Activated CD4-positive, alpha-beta T cell treated with anti-CD3 and anti-CD28 coated beads, Interleukin-2, amount 10 ng/mL, durations not matched to agents 24 days and 14 days (primary cell): ENCODE measurements at regions not wholly inside any gene's neighbourhood (a gene's known extent, or its start where the extent isn't known, plus 50 kb on each side); places are given as distances from the start of the nearest gene placed in this dataset.
"Not testable (repeated sequence)": the region's sequence is repeated elsewhere in the genome, so short reads cannot be mapped to it uniquely, and the experiment has no call there.

Experiments used
- DNase-seq: peaks from one replicate; pipeline ENCODE4 v3.0.0; 2022
- H3K27ac Mint-ChIP-seq: one replicate; pipeline ENCODE4 v1.8.0; 2022; ENCODE audit warnings: mild to moderate bottlenecking, mixed read lengths
- H3K27me3 Mint-ChIP-seq: one replicate; pipeline ENCODE4 v1.8.0; 2022; ENCODE audit warnings: mixed read lengths
- H3K36me3 Mint-ChIP-seq: one replicate; pipeline ENCODE4 v1.8.0; 2022; ENCODE audit warnings: low read depth, mild to moderate bottlenecking, mixed read lengths
- H3K4me1 Mint-ChIP-seq: one replicate; pipeline ENCODE4 v1.8.0; 2021; ENCODE audit warnings: mixed read lengths
- H3K4me3 Mint-ChIP-seq: one replicate; pipeline ENCODE4 v1.8.0; 2022; ENCODE audit warnings: mild to moderate bottlenecking, moderate library complexity, mixed read lengths
- H3K9me3 Mint-ChIP-seq: one replicate; pipeline ENCODE4 v1.8.0; 2021; ENCODE audit warnings: mixed read lengths
- intact Hi-C: fragments of 100-400 bp; cut with micrococcal nuclease; formaldehyde crosslinking; loops from one replicate; pipeline ENCODE4 v1.15.1; 2023

DNA sequence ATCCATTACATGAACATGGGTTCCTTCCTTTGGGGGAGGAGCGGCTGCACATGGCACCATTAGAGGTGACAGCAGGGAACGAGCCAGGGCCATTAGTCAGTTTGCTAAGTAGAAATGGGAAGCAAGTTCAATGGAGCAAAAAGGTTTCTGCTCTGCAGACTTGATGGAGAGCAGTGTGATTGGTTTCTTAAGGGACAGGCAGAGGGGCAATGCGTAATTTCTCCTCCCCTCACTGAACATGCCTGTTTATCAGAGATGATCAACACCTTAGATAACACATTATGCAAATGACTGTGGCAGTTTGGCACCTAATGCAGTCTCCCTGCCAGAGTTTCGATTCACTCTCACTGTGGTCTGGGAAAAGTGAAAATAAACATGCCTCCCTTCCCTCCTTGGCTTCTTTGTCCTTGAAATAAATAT is 414.5 kb downstream of the STK39 start:
- intact Hi-C loops, result no loop called here
- no peak for DNase-seq
- Mint-ChIP-seq H3K27me3 (no peaks in the 10 kb centered on the region), H3K4me1 (no peaks in the 10 kb centered on the region), H3K4me3 (no peak overlapping the region), H3K9me3 (no peaks in the 10 kb centered on the region), H3K27ac (no peak overlapping the region), H3K36me3 (no peaks in the 10 kb centered on the region)

DNA sequence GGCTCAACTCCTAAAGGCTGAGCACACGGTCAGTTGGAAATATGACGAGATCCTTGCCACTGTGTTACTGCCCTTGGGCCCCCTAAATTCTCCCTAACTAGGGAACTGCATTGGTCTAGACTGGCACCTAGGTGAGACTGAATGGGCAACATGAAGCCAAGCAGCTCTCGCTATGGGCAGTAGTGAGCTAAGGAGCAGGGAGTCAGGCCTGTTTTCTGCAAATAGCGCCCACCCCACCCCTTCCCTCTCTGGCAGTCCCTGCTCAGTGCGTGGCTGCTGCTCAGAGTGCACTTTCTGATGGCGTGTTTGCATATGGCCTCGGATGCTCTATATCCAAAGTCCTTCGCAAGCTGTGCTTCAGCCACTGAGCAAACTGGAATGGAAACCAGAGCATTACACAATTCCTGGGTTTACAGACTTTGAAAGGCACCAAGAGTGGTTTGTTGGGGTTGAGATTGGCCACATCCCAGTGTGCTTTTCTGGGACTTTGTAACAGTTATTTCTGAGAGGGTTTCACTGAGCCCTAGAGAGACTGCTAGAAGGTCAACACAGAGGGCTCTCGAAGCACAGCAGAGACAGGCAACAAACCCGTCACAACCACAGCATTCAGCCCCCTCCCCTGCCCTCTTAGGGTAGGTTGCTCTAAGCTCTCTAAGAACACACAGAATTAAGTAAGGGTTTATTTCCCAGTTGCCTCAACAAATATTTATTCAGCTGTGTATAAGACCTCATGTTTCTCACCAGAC is 419.9 kb downstream of the STK39 start:
- no peak for DNase-seq
- no peaks in the 10 kb centered on the region for H3K36me3 Mint-ChIP-seq
- no peaks in the 10 kb centered on the region for H3K9me3 Mint-ChIP-seq

DNA sequence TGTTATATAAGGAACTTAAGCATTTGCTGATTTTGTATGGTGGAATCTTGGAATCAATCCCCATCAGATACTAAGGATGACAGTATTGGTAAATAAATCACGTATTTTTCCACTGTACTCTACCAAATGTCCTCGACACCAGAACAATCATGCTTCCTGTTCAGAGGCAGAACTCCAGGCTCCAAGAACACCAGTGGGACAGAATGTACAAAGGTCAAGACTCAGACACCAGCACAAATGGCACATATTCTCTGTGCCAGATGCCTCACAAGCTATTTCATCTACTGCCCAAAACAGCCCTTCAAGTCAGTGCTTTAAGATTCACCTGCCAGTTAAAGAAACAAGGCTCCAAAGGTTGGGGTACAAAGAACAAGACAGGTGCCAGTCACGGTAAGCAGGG is 420.5 kb downstream of the STK39 start:
- Mint-ChIP-seq H3K4me3 (no peak overlapping the region), H3K27me3 (no peaks in the 10 kb centered on the region), H3K9me3 (no peaks in the 10 kb centered on the region), H3K36me3 (no peaks in the 10 kb centered on the region), H3K27ac (no peak overlapping the region), H3K4me1 (no peaks in the 10 kb centered on the region)
- DNase-seq, result no peak
- intact Hi-C loops, result no loop called here

More for the DNA sequence above, 419.9 kb downstream of the STK39 start:
- Mint-ChIP-seq H3K4me1 (no peaks in the 10 kb centered on the region), H3K4me3 (no peak overlapping the region), H3K27ac (no peak overlapping the region), H3K27me3 (no peaks in the 10 kb centered on the region)
- intact Hi-C loops, result no loop called here

DNA sequence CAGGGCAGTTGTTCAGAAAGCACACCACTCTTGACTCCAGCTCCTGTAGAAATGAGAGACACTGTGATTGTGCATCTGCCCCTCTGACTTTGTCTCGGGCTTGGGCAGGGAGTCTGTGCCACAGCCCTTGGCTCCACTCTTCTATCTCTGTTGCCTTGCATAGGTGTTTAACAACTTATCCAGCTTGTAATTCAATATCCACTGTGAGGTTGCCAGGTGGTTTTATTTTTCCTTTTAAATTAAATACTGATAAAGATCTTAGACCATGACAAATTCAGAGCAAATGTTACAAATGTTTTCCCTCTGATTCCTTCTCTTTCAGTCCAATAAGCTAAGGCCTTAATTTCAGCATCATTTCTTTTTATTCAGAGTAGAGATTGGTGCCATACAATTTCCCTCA is 421.7 kb downstream of the STK39 start:
- intact Hi-C loops, result no loop called here
- no peaks in the 10 kb centered on the region for H3K27me3 Mint-ChIP-seq
- no peaks in the 10 kb centered on the region for H3K36me3 Mint-ChIP-seq
- H3K9me3 Mint-ChIP-seq, result no peaks in the 10 kb centered on the region
- no peak for DNase-seq
- H3K4me1 Mint-ChIP-seq, result no peaks in the 10 kb centered on the region
- H3K27ac Mint-ChIP-seq, result no peak overlapping the region
- H3K4me3 Mint-ChIP-seq, result no peak overlapping the region

DNA sequence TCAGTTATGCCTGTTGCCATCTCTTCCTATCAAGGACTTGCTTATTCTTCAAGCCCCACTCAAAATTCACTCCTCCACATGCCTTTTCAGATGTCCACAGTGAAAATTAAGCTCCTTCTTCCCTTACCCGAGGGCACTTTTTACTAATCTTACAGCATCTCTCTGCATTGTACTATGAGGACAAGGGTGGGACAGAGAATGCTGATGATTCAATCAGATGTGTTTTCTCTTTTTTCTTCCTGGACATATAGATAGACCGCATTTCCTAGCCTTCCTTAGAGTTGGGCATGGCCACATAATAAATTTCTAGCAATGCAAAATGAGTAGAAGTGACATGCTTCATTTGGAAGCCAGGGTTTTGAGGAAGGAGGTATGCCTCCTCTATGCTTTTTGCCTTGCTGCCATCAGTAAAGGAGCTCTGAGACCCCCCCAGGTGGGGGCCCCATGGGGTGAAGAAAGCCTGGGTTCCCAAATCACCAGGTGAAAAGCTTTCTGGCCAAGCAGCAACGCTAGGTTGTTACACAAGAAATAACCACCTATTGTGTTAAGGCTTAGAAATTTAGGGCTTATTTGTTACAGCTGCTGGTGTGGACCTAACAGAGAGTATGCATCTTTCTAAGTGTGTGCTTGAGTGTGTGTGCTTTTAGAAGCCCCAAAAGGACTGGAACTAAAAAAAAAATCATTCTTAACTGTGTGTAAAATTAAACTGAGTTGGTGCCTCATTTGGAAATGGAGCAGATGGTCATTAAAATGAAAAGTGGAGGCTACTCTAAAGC is 424.5 kb downstream of the STK39 start:
- H3K4me3 Mint-ChIP-seq, result no peak overlapping the region
- H3K27me3 Mint-ChIP-seq, result peaks cover 1% of the 10 kb centered on the region
- H3K4me1 Mint-ChIP-seq, result no peaks in the 10 kb centered on the region
- intact Hi-C loops, result no loop called here
- DNase-seq, result no peak
- no peaks in the 10 kb centered on the region for H3K36me3 Mint-ChIP-seq
- H3K27ac Mint-ChIP-seq, result no peak overlapping the region
- H3K9me3 Mint-ChIP-seq, result no peaks in the 10 kb centered on the region

DNA sequence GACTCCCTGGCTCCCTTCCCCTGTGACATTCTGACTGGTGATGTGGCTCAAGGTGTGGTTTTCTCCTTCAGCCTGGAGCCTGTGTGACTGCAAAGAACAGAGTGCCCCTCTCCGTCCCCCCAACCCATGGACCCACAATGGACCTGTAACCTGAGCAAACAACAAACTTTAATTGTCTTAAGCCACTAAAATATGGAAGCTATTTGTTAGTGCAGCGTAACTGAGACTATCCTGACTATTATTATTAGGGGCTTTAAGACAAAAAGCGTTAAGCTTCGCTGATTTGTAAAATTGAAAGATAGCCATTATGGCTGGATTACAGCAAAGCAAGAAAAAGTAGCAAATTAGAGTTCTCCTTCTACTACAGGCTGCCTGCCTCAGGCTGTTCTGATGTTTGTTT is 426.9 kb downstream of the STK39 start:
- H3K9me3 Mint-ChIP-seq, result no peaks in the 10 kb centered on the region
- H3K27ac Mint-ChIP-seq, result no peak overlapping the region
- H3K4me1 Mint-ChIP-seq, result no peaks in the 10 kb centered on the region
- no peak overlapping the region for H3K4me3 Mint-ChIP-seq
- DNase-seq, result no peak
- H3K27me3 Mint-ChIP-seq, result peaks cover 1% of the 10 kb centered on the region
- H3K36me3 Mint-ChIP-seq, result no peaks in the 10 kb centered on the region
- intact Hi-C loops, result no loop called here

DNA sequence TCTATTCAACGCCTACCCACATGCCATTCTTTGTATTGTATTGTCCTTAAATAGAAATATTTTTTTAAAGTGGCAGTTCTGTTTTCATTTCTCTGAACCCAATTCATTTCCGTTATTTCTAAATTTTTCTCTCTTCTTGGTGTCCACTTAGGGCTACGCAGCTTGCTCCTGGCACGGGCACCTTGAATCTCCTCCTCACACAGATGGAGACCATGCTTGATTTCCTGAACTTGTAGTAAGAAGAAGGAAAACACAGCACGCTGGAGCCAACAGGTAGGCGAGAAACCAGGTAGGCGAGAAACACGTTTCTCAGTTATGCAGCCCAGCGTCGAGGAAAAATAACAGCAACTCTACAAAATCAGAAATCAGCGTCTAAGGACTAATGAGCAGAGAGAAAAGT is 428.9 kb downstream of the STK39 start:
- intact Hi-C loops, result no loop called here
- H3K4me3 Mint-ChIP-seq, result no peak overlapping the region

DNA sequence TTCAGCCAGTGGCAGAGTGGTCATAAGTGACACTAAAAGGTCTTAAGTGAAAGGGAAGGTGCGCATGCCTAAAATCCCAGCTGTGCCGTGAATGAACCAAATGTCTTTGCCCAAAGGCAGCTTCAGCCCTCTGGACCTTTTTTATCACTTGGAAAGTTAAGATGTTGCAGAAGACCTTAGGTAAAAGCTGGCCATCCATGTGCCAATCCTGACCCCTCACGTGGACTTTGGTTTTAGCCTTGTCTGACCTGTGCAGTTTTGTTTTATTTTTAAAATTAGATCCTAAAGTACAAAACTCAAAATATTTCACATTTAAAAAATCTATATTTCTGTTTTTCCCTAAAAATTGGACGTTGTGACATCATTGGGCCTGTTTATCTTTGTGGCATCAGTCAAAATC is 429.5 kb downstream of the STK39 start:
- Mint-ChIP-seq H3K27ac (no peak overlapping the region), H3K27me3 (peaks cover 1% of the 10 kb centered on the region), H3K36me3 (no peaks in the 10 kb centered on the region), H3K4me1 (no peaks in the 10 kb centered on the region), H3K4me3 (no peak overlapping the region), H3K9me3 (no peaks in the 10 kb centered on the region)
- intact Hi-C loops, result no loop called here
- DNase-seq, result no peak

More for the DNA sequence above, 428.9 kb downstream of the STK39 start:
- no peaks in the 10 kb centered on the region for H3K4me1 Mint-ChIP-seq
- peaks cover 1% of the 10 kb centered on the region for H3K27me3 Mint-ChIP-seq
- no peak for DNase-seq
- H3K36me3 Mint-ChIP-seq, result no peaks in the 10 kb centered on the region
- H3K27ac Mint-ChIP-seq, result no peak overlapping the region
- no peaks in the 10 kb centered on the region for H3K9me3 Mint-ChIP-seq

DNA sequence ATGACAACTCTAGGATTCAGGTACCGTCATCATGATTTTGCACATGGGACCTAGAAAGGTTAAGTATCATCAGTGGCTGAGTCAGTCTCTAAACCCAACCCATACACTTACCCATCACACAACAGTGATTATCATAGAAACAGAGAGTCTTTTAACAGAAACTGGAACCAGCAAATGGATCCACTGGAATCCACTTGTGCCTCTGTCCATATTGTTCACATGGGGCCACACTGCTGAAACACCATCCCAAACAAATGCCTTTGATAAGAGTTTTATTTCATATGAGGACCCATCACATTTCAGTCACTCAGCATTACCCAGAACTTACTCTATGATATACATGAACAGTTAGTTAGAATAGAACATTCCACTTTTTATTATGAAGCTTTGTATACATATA is 430.0 kb downstream of the STK39 start:
- no peak for DNase-seq
- H3K9me3 Mint-ChIP-seq, result no peaks in the 10 kb centered on the region
- intact Hi-C loops, result no loop called here

DNA sequence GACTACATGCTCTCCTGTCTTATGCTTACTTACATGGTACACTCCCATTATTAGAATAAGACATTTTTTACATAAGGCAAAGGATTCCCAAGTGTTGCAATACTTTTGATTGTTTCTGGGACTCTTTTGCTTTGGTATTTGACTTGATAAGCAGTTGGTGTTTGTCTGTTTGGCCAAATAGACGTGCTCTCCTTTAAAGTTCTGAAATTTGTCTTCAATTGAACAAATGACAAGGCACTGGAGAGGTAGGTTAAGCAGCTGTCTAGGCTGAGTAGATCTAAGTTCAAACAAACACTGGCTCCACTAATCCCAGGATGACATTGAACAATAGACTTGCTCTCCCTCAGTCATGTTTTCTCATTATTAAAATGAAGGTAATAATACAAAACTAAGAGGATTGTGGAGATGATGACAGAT is 430.5 kb downstream of the STK39 start:
- no peak for DNase-seq
- Mint-ChIP-seq H3K9me3 (no peaks in the 10 kb centered on the region), H3K36me3 (no peaks in the 10 kb centered on the region), H3K27me3 (peaks cover 1% of the 10 kb centered on the region), H3K4me3 (no peak overlapping the region), H3K27ac (no peak overlapping the region), H3K4me1 (no peaks in the 10 kb centered on the region)
- intact Hi-C loops, result no loop called here

More for the DNA sequence above, 430.0 kb downstream of the STK39 start:
- no peaks in the 10 kb centered on the region for H3K36me3 Mint-ChIP-seq
- peaks cover 1% of the 10 kb centered on the region for H3K27me3 Mint-ChIP-seq
- H3K27ac Mint-ChIP-seq, result no peak overlapping the region
- H3K4me1 Mint-ChIP-seq, result no peaks in the 10 kb centered on the region
- no peak overlapping the region for H3K4me3 Mint-ChIP-seq

DNA sequence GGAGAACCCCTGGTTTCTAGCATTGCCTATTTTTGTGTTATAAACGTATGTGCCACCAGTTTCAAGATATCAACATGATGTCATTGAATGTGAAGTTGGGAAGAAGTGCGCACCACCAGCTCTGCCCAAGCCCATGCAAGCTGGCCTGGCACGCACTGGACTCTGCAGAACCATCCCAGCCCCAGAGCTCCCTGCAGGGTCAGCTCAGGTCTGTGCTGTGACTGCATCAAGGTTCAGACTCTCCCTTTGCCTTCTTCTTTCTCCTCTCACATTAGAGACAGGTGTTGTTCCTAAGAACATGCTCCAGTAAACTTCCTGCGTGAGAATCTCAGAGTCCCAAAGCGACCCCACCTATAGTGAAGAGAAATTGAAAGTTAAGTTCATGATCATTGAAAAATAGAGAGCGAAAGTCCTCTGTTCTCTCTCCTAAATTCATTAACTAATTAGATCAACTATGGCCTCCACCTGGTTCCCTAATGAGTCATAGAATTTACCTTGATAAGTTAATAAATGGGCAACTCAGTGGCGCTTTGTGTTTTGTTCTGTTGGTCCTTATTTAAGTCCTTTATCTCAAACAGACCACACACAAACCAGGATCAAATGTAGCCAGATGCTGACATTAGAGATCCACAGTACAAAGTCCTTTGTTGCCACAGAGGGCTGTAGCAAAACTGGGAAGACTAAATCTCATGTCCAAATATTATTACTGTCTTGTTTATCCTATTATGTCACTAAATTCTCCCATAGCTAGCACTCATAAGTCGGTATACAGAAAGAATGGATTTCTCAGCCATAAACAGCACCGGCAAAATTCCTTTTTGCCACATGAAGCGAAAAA is 432.3 kb downstream of the STK39 start:
- Mint-ChIP-seq H3K27ac (no peak overlapping the region), H3K27me3 (peaks cover 1% of the 10 kb centered on the region), H3K4me3 (no peak overlapping the region), H3K36me3 (no peaks in the 10 kb centered on the region), H3K9me3 (no peaks in the 10 kb centered on the region), H3K4me1 (no peaks in the 10 kb centered on the region)
- DNase-seq, result no peak
- intact Hi-C loops, result no loop called here

DNA sequence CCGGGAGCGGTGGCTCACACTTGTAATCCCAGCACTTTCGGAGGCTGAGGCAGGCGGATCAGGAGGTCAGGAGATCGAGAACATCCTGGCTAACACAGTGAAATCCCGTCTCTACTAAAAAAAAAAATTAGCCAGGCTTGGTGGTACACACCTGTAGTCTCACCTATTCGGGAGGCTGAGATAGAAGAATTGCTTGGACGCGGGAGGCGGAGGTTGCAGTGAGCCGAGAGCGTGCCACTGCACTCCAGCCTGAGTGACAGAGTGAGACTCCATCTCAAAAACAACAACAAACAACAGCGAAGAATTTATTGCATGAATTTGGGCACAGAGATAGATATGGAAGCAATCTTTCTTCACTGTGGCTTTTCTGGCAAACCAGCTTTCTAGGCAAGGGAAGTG is 432.9 kb downstream of the STK39 start:
- H3K4me1 Mint-ChIP-seq, H3K36me3 Mint-ChIP-seq, H3K27ac Mint-ChIP-seq, intact Hi-C loops, DNase-seq, H3K27me3 Mint-ChIP-seq, H3K9me3 Mint-ChIP-seq, H3K4me3 Mint-ChIP-seq: not testable (repeated sequence)

DNA sequence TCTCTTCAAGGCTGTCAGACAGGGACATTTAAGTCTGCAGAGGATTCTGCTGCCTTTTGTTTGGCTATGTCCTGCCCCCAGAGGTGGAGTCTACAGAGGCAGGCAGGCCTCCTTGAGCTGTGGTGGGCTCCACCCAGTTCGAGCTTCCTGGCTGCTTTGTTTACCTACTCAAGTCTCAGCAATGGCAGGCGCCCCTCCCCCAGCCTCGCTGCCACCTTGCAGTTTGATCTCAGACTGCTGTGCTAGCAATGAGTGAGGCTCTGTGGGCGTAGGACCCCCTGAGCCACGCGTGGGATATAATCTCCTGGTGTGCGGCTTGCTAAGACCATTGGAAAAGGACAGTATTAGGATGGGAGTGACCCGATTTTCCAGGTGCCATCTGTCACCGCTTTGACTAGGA is 437.6 kb downstream of the STK39 start:
- H3K36me3 Mint-ChIP-seq, H3K4me3 Mint-ChIP-seq, H3K27me3 Mint-ChIP-seq, intact Hi-C loops, DNase-seq, H3K27ac Mint-ChIP-seq, H3K9me3 Mint-ChIP-seq, H3K4me1 Mint-ChIP-seq: not testable (repeated sequence)

DNA sequence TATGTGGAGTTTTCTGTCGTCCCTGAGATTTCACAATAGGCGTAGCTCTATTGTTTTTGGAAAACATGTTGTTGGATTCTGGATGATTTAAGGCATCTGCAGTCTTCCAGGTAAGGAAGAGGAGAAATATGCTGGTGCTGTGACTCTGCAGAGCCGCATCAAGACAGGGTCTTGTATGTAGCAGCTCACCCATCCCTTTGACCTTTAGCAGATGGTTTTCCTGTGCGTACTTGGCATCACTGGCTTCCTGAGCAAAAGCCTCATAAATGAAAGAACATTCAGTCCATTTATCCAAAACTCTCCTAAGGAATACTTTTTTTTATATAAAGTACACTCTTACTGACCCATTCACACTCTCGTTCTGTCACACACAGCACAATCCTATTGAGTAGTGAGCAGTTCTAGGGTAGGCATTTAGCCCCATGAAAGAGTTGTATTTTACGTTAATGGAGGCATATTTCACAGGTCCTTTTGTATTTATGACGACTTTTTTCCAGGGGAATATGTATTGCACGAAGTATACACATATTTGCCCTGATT is 443.9 kb downstream of the STK39 start:
- Mint-ChIP-seq H3K4me1 (no peaks in the 10 kb centered on the region), H3K27me3 (no peaks in the 10 kb centered on the region), H3K4me3 (no peak overlapping the region), H3K36me3 (no peaks in the 10 kb centered on the region), H3K27ac (no peak overlapping the region), H3K9me3 (no peaks in the 10 kb centered on the region)
- intact Hi-C loops, result no loop called here
- no peak for DNase-seq
